Right ventricle myocardium superior (tissue), 1 donor: ENCODE measurements at regions not wholly inside any gene's neighbourhood (a gene's known extent, or its start where the extent isn't known, plus 50 kb on each side); places are given as distances from the start of the nearest gene placed in this dataset.
A peak's percentile ranks its signal among the peaks of the same experiment; 100 is the strongest.
"Not testable (repeated sequence)": the region's sequence is repeated elsewhere in the genome, so short reads cannot be mapped to it uniquely, and the experiment has no call there.

ENCODE experiments used
- ATAC-seq: fragments of 200-7000 bp; cut with Tn5 transposase; one replicate; pipeline ENCODE4 v1.9.1; 2020; ENCODE audit warnings: mild to moderate bottlenecking; ENCODE audit not compliant: poor library complexity
- DNase-seq: peaks from one replicate; pipeline ENCODE4 v3.0.0-alpha.2; 2020
- intact Hi-C: fragments of 100-400 bp; cut with DNase I; formaldehyde crosslinking; loops from one replicate; pipeline ENCODE4 v1.11.2; 2022
- donor health status: DM: no; HTN: yes; CAD: no; lungs with severe emphysema.

DNA sequence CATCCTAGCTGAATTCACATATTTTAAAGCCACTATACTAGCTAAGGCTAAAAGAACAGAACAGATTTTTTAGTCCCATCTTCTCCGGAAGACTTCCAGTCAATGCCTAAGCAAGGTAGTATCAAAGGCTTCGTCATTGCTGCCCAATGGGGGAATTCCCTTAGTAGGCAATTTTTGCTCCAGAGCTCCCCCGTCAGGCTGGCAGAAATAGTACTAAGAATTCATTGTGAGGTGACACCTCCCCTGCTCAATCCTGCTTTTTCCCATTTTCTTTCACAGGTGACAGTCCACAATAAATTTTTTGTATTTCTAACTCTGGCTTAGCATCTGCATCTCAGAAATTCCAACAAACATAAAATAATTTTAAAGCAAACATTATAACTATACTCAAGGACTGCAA is 52.8 kb upstream of the SRSF6 start:
- ATAC-seq: no peak
- intact Hi-C loops: no loop called here
- no peak for DNase-seq

DNA sequence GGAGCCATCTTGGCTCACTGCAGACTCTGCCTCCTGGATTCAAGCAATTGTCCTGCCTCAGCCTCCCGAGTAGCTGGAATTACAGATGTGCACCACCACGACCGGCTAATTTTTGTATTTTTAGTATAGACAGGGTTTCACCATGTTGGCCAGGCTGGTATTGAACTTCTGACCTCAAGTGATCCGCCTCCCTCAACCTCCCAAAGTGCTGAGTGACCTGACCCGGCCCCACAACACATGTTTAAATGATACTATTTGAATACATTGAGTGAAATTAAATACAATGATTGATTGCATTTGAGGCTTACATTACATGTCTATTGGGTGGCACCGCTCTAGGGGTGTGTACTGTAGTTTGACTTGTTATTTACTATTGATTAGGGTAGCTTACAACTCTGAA is 56.8 kb upstream of the SRSF6 start:
- ATAC-seq, intact Hi-C loops, DNase-seq: not testable (repeated sequence)

DNA sequence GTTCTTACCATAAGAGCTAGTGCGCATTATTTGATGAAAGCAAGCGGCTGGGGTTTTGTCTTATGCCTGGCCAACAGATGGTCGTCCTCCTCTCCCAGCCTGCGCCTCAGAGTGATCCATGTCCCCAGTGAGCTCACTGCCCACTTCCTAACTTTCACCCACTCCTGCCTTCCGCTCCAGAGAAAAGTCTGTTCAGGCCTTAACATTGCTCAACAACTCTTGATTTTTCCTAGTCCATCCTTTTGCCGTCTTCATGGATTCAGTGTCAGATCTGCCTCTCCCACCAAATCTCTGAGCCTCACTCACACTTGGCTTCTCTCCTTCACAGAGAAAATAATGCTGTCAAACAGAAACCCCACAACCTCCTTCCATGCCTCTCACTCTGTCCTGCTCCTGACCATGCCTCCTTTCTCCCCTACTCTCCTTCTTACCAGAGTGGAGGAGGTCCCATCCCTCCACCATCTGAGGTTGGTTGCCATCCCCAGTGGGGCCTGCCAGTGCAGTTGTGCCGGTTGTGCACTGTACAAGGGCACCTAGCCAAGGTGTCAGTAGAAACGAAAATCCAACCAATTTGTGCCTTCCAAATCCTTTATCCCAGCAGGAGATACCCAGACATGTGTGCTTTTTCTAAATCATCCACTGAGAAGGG is 58.9 kb upstream of the SRSF6 start:
- ATAC-seq: no peak
- intact Hi-C loops: no loop called here

DNA sequence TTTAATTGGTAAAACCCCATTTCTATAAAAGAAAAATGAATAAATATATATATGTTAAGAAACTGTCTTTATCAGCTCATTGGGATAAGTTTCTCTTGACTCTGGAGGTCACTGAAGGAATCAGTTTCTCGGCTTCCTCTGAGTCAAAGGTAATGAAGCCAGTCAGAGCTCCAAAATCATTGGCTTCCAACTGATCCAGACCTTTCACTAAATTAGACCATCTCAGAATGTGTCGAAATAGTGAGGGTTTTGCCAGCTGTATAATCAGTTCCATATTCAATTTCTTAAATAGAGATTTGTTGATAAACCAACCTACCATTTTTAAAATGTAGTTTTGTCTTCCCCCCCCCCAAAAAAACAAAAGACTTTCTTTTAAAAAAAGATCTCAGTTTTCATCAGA is 60.5 kb upstream of the SRSF6 start:
- ATAC-seq: no peak
- no peak for DNase-seq
- intact Hi-C loops: no loop called here

More for the DNA sequence above, 58.9 kb upstream of the SRSF6 start:
- no peak for DNase-seq

DNA sequence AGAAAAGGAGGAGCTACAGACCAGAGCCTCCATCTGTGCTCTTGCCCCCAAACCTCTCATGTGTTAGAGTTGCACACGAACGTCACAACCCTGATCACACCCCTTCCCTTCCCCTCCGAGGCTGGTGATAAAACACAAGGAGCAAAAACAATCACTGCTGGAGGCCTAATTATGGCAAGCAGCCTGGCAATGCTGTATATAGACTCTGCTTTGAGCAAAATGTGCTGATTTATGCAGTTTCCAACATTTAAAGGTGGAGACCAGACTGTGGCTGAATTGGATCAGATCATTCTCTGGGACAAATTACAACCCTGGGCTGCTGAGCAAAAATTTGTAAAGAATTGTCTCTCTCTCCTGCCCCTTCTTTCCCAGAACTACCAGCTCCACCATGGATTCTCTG is 64.6 kb upstream of the SRSF6 start:
- no peak for ATAC-seq

DNA sequence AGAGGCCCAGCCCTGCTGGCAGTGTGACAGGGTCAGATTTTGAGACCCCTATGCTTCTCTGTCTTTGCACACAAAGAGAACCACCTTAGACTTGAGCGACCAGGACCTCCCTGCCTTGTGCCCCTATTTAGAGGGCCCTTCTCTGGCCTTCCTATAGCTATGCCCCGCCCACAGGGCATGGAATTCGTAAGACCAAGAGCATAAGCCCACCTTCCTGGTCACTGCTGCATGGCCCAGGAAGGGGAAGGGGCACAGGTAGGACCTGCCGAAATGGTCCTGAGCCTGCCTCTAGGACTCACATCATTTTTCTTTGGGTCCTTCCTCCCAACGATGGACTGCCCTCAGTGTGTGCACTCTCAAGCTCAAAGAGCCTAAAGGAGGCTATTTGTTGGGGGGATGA is 65.1 kb upstream of the SRSF6 start:
- intact Hi-C loops: no loop called here
- ATAC-seq: no peak
- no peak for DNase-seq

More for the DNA sequence above, 64.6 kb upstream of the SRSF6 start:
- DNase-seq: no peak
- intact Hi-C loops: no loop called here

DNA sequence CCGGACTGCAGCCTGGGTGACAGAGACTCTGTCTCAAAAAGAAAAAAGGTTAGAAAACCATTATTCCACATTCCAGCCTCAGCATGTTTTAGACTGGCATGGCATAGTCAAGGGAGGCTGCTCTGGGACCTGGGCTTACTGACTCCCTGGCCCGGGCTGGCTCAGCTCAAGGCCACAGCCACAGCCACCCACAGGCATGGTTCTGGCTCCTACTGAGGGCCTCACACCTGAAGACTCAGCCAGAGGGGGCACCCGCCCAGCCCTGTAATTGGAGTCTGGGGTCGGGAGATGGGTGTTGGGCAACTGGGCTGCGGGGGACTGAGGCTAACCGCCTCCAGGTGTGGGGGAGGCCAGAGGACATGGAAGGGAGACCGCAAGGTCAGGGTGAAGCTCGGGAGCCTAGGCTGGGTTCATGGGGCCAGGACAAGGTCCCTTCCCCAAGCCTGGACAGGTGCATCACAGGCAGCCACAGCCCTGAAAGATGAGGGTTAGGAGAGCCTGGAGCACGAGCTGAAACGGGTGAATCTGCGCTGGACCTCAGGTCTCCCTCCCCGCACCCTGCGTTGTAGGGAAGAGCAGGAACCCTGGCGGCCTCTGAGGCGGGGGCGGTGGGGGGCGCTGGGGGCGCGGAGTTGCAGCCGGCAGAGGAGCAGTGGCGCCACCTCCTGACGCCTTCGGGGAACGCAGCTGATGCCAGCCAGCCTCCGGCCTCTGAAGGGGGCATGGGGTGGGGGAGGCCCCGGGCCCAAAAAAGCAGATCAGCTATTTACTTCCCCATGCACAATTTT is 67.7 kb upstream of the SRSF6 start:
- DNase-seq: no peak
- intact Hi-C loops: no loop called here
- no peak for ATAC-seq

DNA sequence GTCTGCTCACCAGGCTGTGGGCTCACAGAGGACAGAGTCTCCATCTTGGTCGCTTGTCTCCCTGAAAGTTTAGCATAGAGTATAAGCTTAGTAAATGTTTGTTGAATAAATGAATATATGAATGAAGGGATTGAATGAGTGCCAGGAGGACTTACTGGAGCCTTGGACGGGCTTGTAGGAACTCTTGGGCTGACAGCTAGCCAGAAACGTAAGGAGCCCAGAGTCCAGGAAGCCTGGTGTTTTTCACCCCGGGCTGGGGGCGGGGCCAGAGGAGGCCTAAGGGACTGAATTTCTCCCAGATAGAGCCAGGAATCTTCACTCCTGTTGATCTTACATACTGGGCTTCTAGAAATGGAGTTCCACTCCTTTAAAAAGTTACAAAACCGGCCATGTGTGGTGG is 68.5 kb upstream of the SRSF6 start:
- ATAC-seq (peak; percentile 82), DNase-seq (peak; percentile 69)
- intact Hi-C loops: no loop called here

DNA sequence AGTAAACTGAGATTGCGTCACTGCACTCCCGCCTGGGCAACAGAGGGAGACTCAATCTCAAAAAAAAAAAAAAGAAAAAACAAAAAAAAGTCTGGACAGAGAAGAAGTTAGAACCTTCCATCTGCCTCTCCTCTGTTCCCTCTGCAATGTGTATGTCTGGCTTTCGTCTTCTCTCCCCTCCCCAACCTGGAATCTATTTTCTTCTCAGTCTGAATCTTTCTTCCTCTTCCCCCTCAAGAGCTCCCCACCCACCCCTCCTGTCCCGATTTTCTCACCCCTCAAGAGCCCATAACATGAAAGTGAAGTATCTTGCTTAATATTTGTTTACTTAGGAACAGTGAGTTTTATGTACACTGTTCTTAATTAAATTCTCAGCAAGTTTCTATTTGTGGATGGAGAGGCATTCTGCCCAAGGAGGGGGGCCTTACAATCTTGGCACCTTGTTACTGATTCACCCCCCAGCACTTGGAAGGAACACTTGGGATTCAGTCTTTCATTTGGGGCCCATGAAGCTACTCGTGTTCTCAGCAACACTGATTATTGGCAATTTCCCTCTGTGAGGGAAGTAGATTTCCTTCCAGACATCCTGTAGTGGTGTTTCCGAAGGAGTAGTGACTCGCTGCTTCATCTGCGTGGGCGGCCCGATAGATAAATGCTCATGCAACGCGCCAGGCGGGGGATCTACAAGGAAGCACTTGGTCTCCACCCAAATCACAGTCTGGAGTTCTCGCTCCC is 69.3 kb upstream of the SRSF6 start:
- DNase-seq: peak; percentile 87
- ATAC-seq: peak; percentile 85
- intact Hi-C loops: no loop called here

DNA sequence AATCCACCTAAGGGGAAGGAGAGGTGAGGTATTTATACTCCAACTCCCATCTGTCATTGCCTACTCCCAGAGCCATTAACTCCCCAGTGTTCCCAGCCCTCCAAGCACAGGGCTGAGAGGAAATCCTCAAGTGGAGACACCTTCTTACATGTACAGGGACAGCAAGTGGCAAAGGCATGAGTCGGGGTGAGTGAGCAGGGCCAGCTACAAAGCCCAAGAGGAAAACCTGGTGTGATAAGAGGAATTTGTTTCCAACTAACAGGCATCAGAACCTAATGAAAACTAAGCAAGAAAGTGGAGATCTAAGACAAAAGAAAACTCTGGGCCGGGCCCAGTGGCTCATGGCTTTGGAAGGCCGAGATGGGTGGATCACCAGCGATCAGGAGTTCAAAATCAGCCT is 70.0 kb upstream of the SRSF6 start:
- DNase-seq: no peak
- no peak for ATAC-seq
- intact Hi-C loops: no loop called here

DNA sequence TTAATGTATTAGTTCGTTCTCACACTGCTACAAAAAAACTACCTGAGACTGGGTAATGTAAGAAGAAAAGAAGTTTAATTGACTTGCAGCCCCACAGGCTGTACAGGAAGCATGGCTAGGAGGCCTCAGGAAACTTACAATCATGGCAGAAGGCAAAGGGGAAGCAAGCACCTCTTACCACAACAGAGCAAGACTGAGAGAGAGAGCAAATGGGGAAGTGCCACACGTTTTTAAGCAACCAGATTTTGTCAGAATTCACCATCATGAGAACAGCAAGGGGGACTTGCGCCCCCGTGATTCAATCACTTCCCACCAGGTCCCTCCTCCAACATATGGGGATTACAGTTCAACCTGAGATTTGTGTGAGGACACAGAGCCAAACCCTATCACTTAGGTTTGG is 70.8 kb upstream of the SRSF6 start:
- DNase-seq: no peak
- no peak for ATAC-seq
- intact Hi-C loops: no loop called here

DNA sequence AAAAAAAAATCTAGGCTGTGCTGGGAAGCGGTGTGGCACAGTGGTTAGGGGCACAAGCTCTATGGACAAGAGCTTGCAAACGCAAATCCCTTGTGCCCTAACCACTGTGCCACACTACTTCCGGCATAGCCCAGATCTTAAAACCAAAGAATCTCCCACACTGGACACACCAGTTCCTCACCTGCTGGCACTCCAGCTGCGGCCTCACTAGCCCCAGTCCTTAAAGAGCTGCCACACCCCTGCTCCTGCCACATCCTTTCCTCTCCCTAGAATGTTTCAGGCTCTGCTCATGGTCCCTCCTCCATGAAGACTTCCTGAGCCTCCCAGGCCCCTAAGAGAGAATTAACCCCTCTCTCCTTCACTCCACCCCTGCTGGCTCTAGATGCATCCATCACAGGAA is 71.8 kb upstream of the SRSF6 start:
- DNase-seq (no peak), ATAC-seq (no peak)
- intact Hi-C loops: no loop called here

DNA sequence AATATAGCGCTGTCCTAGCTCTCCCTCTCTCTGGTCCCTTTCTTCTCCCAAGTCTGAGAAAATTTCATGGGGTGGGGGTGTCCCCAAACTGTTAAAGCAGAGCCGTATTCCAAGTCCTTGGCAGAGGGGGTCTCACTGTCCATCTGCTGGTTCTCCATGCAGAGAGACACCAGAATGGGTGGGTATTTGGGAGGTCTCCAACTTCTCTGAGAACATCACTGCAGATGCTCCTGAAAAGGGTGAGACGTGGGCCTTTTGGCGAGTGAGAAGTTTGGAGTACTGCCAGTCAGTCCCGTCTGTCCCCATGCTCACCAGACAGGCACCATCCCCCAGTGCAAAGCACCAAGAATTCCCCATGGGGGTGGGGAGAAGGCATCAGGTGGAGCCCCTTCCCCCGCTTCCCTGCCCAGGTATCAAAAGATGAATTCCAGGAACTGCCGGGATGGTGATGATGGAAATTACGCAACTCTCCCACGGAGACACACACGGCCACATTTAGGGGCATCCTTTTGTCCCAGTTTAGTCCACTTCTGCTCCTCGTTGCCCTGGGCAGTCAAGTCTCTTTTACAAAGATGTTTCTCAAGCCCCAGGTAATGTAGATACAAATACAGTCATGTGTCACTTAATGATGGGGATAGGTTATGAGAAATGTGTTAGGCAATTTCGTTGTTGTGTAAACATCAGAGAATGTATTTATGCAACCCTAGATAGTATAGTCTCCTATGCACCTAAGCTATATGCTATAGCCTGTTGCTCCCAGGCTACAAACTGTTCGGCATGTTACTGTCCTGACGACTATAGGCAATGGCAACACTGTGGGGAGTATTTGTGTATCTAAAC is 73.4 kb upstream of the SRSF6 start:
- DNase-seq: no peak
- intact Hi-C loops: no loop called here

DNA sequence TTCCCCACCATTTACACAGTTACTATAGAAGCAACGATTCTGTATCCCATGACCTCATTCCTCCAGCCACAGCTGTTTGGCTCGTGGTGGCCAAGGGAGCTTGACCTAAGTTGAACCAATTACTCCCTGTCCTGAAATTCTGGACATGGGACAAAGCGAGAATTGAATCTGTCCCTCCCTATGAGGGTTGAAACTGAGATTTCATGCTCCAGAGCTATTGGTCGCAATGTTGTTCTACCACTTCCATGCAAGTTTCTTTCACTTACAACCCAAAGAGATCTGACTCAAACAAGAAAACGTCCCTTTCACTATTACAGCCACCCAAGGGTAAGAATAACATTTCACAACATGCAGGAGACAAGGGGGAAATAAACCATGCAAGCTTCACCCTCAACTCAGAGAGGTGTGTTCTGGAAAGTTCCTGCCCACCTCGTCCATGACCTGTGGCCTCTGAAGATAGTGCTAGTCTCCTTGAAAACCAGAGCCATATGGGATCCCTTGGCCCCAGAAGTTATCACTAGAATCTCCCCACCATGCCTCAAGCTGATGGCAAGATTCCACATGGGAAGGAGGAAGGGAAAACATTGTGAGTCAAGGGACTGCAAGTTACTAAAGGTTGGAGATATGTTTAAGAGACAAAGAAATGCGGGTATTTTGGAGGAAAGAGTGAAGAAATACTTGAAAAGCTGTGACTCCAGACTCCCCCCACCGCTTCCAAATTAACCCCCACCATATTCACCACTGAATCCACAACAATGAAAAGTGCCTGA is 74.5 kb upstream of the SRSF6 start:
- DNase-seq: peak; percentile 68
- intact Hi-C loops: no loop called here
- peak; percentile 92 for ATAC-seq

More for the DNA sequence above, 73.4 kb upstream of the SRSF6 start:
- ATAC-seq: no peak

DNA sequence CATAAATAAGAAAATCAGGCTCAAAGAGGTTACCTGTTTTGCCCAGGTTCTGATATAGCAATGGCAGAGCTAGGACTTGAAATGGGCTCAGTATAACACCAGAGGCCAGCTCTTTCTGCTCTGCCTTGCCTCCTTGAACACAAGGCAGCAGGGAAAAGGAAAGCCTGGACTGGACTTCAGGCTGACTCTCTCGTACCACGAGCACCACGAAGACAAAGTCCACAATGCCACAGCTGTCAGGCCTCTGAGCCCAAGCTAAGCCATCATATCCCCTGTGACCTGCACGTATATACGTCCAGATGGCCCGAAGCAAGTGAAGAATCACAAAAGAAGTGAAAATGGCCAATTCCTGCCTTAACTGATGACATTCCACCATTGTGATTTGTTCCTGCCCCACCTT is 75.6 kb upstream of the SRSF6 start:
- DNase-seq, intact Hi-C loops, ATAC-seq: not testable (repeated sequence)

DNA sequence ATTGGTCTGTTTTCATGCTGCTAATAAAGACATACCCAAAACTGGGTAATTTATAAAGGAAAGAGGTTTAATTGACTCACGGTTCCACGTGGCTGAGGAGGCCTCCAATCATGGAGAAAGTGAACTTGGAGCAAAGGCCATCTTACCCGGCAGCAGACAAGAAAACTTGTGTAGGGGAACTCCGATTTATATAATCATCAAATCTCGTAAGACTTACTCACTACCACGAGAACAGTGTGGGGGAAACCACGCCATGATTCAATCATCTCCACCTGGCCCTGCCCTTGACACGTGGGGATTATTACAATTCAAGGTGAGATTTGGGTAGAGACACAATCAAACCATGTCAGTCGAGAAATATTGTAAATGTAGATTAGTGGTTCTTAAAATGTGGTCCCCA is 76.2 kb upstream of the SRSF6 start:
- intact Hi-C loops, ATAC-seq, DNase-seq: not testable (repeated sequence)

DNA sequence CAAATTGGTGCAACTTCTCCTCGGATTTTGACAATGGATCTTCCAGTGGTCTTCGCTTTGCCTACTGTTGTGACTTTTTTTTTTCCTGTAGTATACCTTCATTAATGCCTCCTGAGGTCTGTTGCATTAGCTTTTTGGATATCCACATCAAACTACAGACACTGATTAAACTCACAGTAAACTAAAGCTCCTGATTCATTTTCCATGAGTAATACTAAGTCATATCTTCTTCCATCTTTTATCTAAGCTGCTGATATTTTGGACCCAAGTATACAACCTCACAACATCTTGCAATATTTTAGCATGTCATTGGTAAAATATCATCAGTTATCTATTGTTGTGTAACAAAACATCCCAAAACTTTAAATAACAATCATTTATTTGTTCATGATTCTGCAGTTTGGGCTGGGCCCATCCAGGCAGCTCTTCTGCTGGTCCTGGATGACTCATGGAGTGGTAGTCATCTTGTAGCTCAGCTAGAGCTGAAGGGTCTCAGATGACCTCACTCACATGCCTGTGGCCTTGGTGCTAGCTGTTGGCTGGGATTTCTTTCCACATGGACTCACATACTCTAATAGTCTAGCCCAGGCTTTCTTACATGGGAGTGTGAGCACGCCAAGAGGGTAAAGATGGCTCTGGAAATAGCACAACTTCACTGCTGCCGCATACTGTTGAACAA is 78.3 kb upstream of the SRSF6 start:
- no peak for DNase-seq
- ATAC-seq: no peak
- intact Hi-C loops: no loop called here

DNA sequence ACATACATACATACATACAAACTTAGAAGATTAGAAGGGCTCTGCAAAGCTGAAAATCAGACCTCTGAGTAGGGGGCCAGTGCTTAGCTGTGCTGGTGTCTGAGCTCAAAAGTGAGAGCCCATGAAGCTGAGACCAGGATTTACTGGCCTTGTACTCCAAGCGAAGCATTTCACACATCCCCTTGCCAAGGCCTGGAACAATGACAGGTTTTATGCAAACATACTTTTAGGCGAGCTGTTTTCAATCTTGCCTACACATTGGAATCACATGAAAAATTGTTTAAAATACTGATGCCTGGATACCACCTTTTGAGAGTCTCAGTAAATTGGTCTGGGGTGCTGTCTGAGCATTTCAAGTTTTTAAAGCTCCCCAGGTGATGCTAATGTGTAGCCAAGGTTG is 80.9 kb upstream of the SRSF6 start:
- ATAC-seq (no peak), DNase-seq (no peak)
- intact Hi-C loops: no loop called here
